ENCODE measurements at regions not wholly inside any gene's neighbourhood (a gene's known extent, or its start where the extent isn't known, plus 50 kb on each side); places are given as distances from the start of the nearest gene placed in this dataset.

DNA sequence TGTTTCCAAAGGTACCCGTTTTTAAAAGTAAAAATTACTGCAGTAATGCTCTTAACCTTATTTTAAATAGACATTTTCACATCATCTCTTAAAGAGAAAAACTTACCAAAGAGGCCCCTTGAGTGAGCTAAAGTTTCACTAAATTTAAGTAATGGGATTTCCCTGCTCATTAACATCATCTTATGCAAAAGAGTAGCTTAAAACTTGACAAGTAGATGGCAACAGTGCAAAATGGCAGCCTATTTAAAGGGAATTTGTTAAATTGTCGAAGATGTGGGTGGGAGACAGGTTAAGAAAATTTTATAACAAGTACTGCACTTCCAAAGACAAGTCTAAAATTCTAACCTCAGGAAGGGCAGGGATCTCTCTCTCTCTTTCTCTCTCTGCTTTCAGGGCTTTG, 271.7 kb upstream of the LDB2 start:
- CTCF ChIA-PET, result no interaction called here
- no CpG with 5 or more reads among the region's 2 CpGs for whole genome bisulfite sequencing (ENCODE audit: insufficient coverage)
- Histone ChIP-seq H3K36me3 (ENCODE audit: control insufficient read depth in 4 of 4, insufficient read depth in 4 of 4, low read length in 3 of 4) (no peaks in the 10 kb centered on the region), H3K9me3 (ENCODE audit: control extremely low read depth in 1 of 5, control insufficient read depth in 4 of 5, insufficient read depth in 2 of 5, low read depth in 1 of 5, low read length in 4 of 5) (no peaks in the 10 kb centered on the region), H3K27ac (ENCODE audit: insufficient read depth in 1 of 2, low read depth in 1 of 2, low read length in 2 of 2, poor library complexity in 1 of 2, severe bottlenecking in 2 of 2) (no peak overlapping the region), H3K4me1 (ENCODE audit: control extremely low read depth in 1 of 4, control insufficient read depth in 4 of 4, insufficient read depth in 4 of 4, low read length in 3 of 4) (no peaks in the 10 kb centered on the region), H3K27me3 (replicated peaks in 2 of 5; ENCODE audit: control insufficient read depth in 4 of 5, insufficient read depth in 5 of 5, low read length in 4 of 5) (no peaks in the 10 kb centered on the region), H3K4me3 (ENCODE audit: control insufficient read depth in 1 of 7, extremely low read depth in 1 of 7, insufficient read depth in 4 of 7, low read depth in 2 of 7, low read length in 6 of 7) (no peak overlapping the region)
- DNase-seq, result no peak
- POLR2A ChIA-PET, result no interaction called here

DNA sequence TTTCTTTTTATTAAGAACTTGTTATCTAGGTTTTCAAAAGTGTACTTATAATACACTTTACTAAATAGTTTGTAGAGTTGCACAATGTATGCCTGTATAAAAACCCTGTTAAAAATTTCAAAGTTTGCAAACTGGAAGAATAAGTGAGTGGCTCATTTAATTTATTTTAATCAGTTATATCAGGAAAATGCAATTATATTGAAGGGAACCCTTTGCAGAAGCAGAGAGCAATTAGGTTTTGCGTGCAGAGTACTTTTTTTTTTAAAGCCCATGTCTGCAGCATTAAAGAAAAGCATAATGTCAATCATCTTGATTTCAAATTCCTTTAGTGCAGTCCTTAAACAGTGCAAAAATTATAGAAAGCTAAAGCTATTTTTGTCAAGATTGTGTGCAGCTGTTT, 271.3 kb upstream of the LDB2 start:
- Histone ChIP-seq H3K9me3 (ENCODE audit: control extremely low read depth in 1 of 5, control insufficient read depth in 4 of 5, insufficient read depth in 2 of 5, low read depth in 1 of 5, low read length in 4 of 5) (no peaks in the 10 kb centered on the region), H3K27ac (ENCODE audit: insufficient read depth in 1 of 2, low read depth in 1 of 2, low read length in 2 of 2, poor library complexity in 1 of 2, severe bottlenecking in 2 of 2) (no peak overlapping the region), H3K4me1 (ENCODE audit: control extremely low read depth in 1 of 4, control insufficient read depth in 4 of 4, insufficient read depth in 4 of 4, low read length in 3 of 4) (no peaks in the 10 kb centered on the region), H3K36me3 (ENCODE audit: control insufficient read depth in 4 of 4, insufficient read depth in 4 of 4, low read length in 3 of 4) (no peaks in the 10 kb centered on the region), H3K27me3 (replicated peaks in 2 of 5; ENCODE audit: control insufficient read depth in 4 of 5, insufficient read depth in 5 of 5, low read length in 4 of 5) (no peaks in the 10 kb centered on the region), H3K4me3 (ENCODE audit: control insufficient read depth in 1 of 7, extremely low read depth in 1 of 7, insufficient read depth in 4 of 7, low read depth in 2 of 7, low read length in 6 of 7) (no peak overlapping the region)
- no CpG with 5 or more reads among the region's 1 CpG for WGBS (ENCODE audit: insufficient coverage)
- CTCF ChIA-PET, result no interaction called here
- POLR2A ChIA-PET, result no interaction called here
- DNase-seq, result no peak

DNA sequence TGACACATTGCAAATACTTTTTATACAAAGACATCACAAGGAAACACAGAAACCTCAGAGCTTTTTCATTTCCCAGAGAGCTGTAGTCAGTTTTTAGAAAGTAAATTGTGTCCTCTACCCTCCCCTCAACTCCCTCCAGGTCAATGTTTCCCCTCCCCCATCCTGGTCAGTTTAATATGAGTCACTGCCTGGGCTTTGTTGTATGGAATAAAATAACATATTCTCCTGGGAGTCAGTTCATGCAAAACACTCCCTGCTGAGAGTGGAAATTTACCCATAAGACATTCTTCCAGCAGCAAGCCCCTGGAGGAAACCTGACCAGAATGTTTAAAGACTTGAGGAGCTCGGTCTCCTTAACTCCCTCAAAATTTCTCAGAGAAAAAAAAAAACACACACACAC, 270.1 kb upstream of the LDB2 start:
- Histone ChIP-seq H3K27me3 (replicated peaks in 2 of 5; ENCODE audit: control insufficient read depth in 4 of 5, insufficient read depth in 5 of 5, low read length in 4 of 5) (no peaks in the 10 kb centered on the region), H3K4me1 (ENCODE audit: control extremely low read depth in 1 of 4, control insufficient read depth in 4 of 4, insufficient read depth in 4 of 4, low read length in 3 of 4) (no peaks in the 10 kb centered on the region), H3K4me3 (ENCODE audit: control insufficient read depth in 1 of 7, extremely low read depth in 1 of 7, insufficient read depth in 4 of 7, low read depth in 2 of 7, low read length in 6 of 7) (no peak overlapping the region), H3K9me3 (ENCODE audit: control extremely low read depth in 1 of 5, control insufficient read depth in 4 of 5, insufficient read depth in 2 of 5, low read depth in 1 of 5, low read length in 4 of 5) (no peaks in the 10 kb centered on the region), H3K36me3 (ENCODE audit: control insufficient read depth in 4 of 4, insufficient read depth in 4 of 4, low read length in 3 of 4) (no peaks in the 10 kb centered on the region), H3K27ac (ENCODE audit: insufficient read depth in 1 of 2, low read depth in 1 of 2, low read length in 2 of 2, poor library complexity in 1 of 2, severe bottlenecking in 2 of 2) (no peak overlapping the region)
- WGBS (ENCODE audit: insufficient coverage), result no CpG with 5 or more reads among the region's 1 CpG
- DNase-seq, result no peak
- ChIA-PET POLR2A (no interaction called here), CTCF (no interaction called here)

DNA sequence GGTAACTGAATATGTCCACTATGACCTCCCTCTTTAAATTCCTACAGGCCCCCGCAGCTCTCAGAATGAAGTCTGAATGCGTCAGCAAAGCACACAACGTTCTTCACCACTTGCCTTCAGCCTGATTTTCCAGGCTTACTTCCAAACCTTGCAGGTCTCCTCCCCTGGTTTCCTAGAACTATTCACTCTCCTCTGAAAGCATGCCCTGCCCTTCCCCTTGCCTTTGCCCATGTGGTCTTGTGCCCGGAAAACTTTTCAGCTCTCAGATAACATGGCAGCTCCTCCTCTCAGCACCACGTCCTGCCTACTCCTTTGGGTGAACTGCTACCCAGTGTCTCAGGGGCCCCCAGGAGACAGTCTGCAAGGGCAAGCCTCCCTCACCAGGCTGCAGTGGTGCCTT, 268.5 kb upstream of the LDB2 start:
- H3K27me3 ChIP-seq (replicated peaks in 2 of 5; ENCODE audit: control insufficient read depth in 4 of 5, insufficient read depth in 5 of 5, low read length in 4 of 5), result no peaks in the 10 kb centered on the region
- H3K27ac ChIP-seq (ENCODE audit: insufficient read depth in 1 of 2, low read depth in 1 of 2, low read length in 2 of 2, poor library complexity in 1 of 2, severe bottlenecking in 2 of 2), result no peak overlapping the region
- no peaks in the 10 kb centered on the region for H3K36me3 ChIP-seq (ENCODE audit: control insufficient read depth in 4 of 4, insufficient read depth in 4 of 4, low read length in 3 of 4)
- CTCF ChIA-PET, result interaction anchor here (1.0 kb wide), 1 partner anchor 10 kb away, joined by 3 read pairs; no protein-coding TSS in a partner anchor
- H3K4me1 ChIP-seq (ENCODE audit: control extremely low read depth in 1 of 4, control insufficient read depth in 4 of 4, insufficient read depth in 4 of 4, low read length in 3 of 4), result no peaks in the 10 kb centered on the region
- 95% methylated on average over 3 of the region's 5 CpGs for WGBS (ENCODE audit: insufficient coverage)
- DNase-seq, result no peak
- POLR2A ChIA-PET, result no interaction called here
- H3K9me3 ChIP-seq (ENCODE audit: control extremely low read depth in 1 of 5, control insufficient read depth in 4 of 5, insufficient read depth in 2 of 5, low read depth in 1 of 5, low read length in 4 of 5), result no peaks in the 10 kb centered on the region
- H3K4me3 ChIP-seq (ENCODE audit: control insufficient read depth in 1 of 7, extremely low read depth in 1 of 7, insufficient read depth in 4 of 7, low read depth in 2 of 7, low read length in 6 of 7), result no peak overlapping the region

DNA sequence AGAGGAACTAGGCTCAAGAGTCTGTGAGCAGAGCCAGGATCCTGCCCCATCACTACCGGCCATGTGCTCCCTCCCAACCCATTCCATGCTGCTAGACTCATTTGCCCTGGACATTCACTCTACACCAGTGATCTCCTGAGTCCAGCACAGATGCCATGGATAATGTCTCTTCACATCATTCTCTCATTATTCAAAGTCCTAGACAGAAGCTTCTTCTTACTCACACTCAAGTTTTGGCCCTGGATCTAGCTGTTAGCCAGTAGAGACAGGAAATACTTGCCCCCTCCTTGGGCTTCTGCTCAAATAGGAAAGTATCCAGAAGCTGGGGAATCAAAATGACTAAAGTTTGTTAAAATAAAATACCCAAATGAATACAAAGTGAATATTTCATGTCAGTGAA, 266.8 kb upstream of the LDB2 start:
- DNase-seq, result no peak
- whole genome bisulfite sequencing (ENCODE audit: insufficient coverage), result 100% methylated on average over 1 of the region's 1 CpG
- no peak overlapping the region for H3K4me3 ChIP-seq (ENCODE audit: control insufficient read depth in 1 of 7, extremely low read depth in 1 of 7, insufficient read depth in 4 of 7, low read depth in 2 of 7, low read length in 6 of 7)
- CTCF ChIA-PET, result no interaction called here
- no peak overlapping the region for H3K27ac ChIP-seq (ENCODE audit: insufficient read depth in 1 of 2, low read depth in 1 of 2, low read length in 2 of 2, poor library complexity in 1 of 2, severe bottlenecking in 2 of 2)
- H3K9me3 ChIP-seq (ENCODE audit: control extremely low read depth in 1 of 5, control insufficient read depth in 4 of 5, insufficient read depth in 2 of 5, low read depth in 1 of 5, low read length in 4 of 5), result peaks cover 0 to 2% (median 0%) of the 10 kb centered on the region in 5 experiments
- H3K4me1 ChIP-seq (ENCODE audit: control extremely low read depth in 1 of 4, control insufficient read depth in 4 of 4, insufficient read depth in 4 of 4, low read length in 3 of 4), result no peaks in the 10 kb centered on the region
- POLR2A ChIA-PET, result no interaction called here
- H3K27me3 ChIP-seq (replicated peaks in 2 of 5; ENCODE audit: control insufficient read depth in 4 of 5, insufficient read depth in 5 of 5, low read length in 4 of 5), result no peaks in the 10 kb centered on the region
- H3K36me3 ChIP-seq (ENCODE audit: control insufficient read depth in 4 of 4, insufficient read depth in 4 of 4, low read length in 3 of 4), result no peaks in the 10 kb centered on the region

DNA sequence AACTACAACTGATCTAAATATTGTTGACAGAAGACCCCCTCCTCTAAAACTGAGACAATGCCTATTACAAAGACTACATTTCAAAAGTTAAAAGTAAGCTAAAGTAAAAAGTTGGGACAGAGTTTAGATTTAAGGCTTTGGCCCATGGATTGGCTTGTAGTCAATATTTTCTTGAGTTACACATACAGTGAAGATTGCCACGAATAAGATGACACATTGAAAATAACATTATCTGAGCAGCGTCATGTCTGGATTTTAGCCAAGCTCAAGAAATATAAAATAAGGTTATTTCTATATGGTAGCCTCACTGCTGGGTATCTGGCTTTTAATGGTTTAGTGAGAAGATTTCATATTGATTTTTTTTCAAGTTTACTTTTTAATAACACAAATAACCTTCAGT, 266.2 kb upstream of the LDB2 start:
- no peak for DNase-seq
- CTCF ChIA-PET, result no interaction called here

DNA sequence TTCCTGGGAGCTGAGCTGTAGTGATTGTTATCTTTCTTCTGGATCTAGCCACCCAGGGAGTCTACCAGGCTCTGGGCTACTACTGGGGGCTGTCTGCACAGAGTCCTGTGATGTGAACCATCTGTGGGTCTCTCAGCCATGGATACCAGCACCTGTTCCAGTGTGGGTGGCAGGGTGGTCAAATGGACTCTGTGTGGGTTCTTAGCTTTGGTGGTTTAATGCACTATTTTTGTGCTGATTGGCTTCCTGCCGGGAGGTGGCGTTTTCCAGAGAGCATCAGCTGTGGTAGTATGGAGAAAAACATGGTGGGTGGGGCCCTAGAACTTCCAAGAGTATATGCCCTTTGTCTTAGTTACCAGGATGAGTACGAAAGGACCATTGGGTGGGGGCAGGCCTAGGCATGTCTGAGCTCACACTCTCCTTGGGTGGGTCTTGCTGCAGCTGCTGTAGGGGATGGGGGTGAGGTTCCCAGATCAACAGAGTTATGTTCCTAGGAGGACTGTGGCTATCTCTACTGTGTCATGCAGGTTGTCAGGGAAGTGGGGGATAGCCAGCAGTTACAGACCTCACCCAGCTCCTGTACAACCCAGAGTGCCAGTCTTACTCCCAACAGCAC, 264.8 kb upstream of the LDB2 start:
- H3K9me3 ChIP-seq (ENCODE audit: control extremely low read depth in 1 of 5, control insufficient read depth in 4 of 5, insufficient read depth in 2 of 5, low read depth in 1 of 5, low read length in 4 of 5), result peaks cover 0 to 2% (median 0%) of the 10 kb centered on the region in 5 experiments
- POLR2A ChIA-PET, result no interaction called here
- H3K4me3 ChIP-seq (ENCODE audit: control insufficient read depth in 1 of 7, extremely low read depth in 1 of 7, insufficient read depth in 4 of 7, low read depth in 2 of 7, low read length in 6 of 7), result no peak overlapping the region
- CTCF ChIA-PET, result no interaction called here
- no peaks in the 10 kb centered on the region for H3K27me3 ChIP-seq (replicated peaks in 2 of 5; ENCODE audit: control insufficient read depth in 4 of 5, insufficient read depth in 5 of 5, low read length in 4 of 5)
- WGBS (ENCODE audit: insufficient coverage), result 100% methylated on average over 3 of the region's 3 CpGs
- no peak for DNase-seq
- H3K27ac ChIP-seq (ENCODE audit: insufficient read depth in 1 of 2, low read depth in 1 of 2, low read length in 2 of 2, poor library complexity in 1 of 2, severe bottlenecking in 2 of 2), result no peak overlapping the region
- no peaks in the 10 kb centered on the region for H3K36me3 ChIP-seq (ENCODE audit: control insufficient read depth in 4 of 4, insufficient read depth in 4 of 4, low read length in 3 of 4)
- no peaks in the 10 kb centered on the region for H3K4me1 ChIP-seq (ENCODE audit: control extremely low read depth in 1 of 4, control insufficient read depth in 4 of 4, insufficient read depth in 4 of 4, low read length in 3 of 4)

More for the DNA sequence above, 266.2 kb upstream of the LDB2 start:
- no CpG with 5 or more reads among the region's 2 CpGs for WGBS (ENCODE audit: insufficient coverage)
- Histone ChIP-seq H3K36me3 (ENCODE audit: control insufficient read depth in 4 of 4, insufficient read depth in 4 of 4, low read length in 3 of 4) (no peaks in the 10 kb centered on the region), H3K4me3 (ENCODE audit: control insufficient read depth in 1 of 7, extremely low read depth in 1 of 7, insufficient read depth in 4 of 7, low read depth in 2 of 7, low read length in 6 of 7) (no peak overlapping the region), H3K9me3 (ENCODE audit: control extremely low read depth in 1 of 5, control insufficient read depth in 4 of 5, insufficient read depth in 2 of 5, low read depth in 1 of 5, low read length in 4 of 5) (peaks cover 0 to 2% (median 0%) of the 10 kb centered on the region in 5 experiments), H3K27me3 (replicated peaks in 2 of 5; ENCODE audit: control insufficient read depth in 4 of 5, insufficient read depth in 5 of 5, low read length in 4 of 5) (no peaks in the 10 kb centered on the region), H3K27ac (ENCODE audit: insufficient read depth in 1 of 2, low read depth in 1 of 2, low read length in 2 of 2, poor library complexity in 1 of 2, severe bottlenecking in 2 of 2) (no peak overlapping the region), H3K4me1 (ENCODE audit: control extremely low read depth in 1 of 4, control insufficient read depth in 4 of 4, insufficient read depth in 4 of 4, low read length in 3 of 4) (no peaks in the 10 kb centered on the region)
- POLR2A ChIA-PET, result no interaction called here
